GM23338 (cell line): ENCODE measurements at regions not wholly inside any gene's neighbourhood (a gene's known extent, or its start where the extent isn't known, plus 50 kb on each side); places are given as distances from the start of the nearest gene placed in this dataset.

Experiments used
- ATAC-seq: fragments of 200-7000 bp; cut with Tn5 transposase; 3 replicates; pipeline ENCODE4 v1.9.1; 2020
- DNase-seq: peaks from one replicate; pipeline ENCODE4 v3.0.0-alpha.2; 2015; ENCODE audit warnings: low spot score
- H2AFZ ChIP-seq: fragments of 200-600 bp; sonication (generic); 2 replicates; pipeline ENCODE4 v1.8.0; 2016; ENCODE audit warnings: antibody characterized with exemption, mild to moderate bottlenecking, moderate library complexity
- H3F3A ChIP-seq: fragments of 200-600 bp; sonication (generic); replicated peaks from 2 replicates; pipeline ENCODE4 v1.8.0; 2017; ENCODE audit warnings: antibody characterized with exemption, mixed run types, low read depth
- H3K27ac ChIP-seq: fragments of 200-600 bp; sonication (generic); 2 replicates; pipeline ENCODE4 v1.6.1; 2016; ENCODE audit warnings: low read depth
- H3K27me3 ChIP-seq: fragments of 200-600 bp; sonication (generic); 2 replicates; pipeline ENCODE4 v1.8.0; 2016; ENCODE audit warnings: mild to moderate bottlenecking, mixed run types, moderate library complexity; ENCODE audit not compliant: insufficient read depth
- H3K36me3 ChIP-seq: fragments of 200-600 bp; sonication (generic); 2 replicates; pipeline ENCODE4 v1.8.0; 2016; ENCODE audit warnings: mild to moderate bottlenecking; ENCODE audit not compliant: insufficient read depth
- H3K4me1 ChIP-seq: fragments of 200-600 bp; sonication (generic); 2 replicates; pipeline ENCODE4 v1.8.0; 2016; ENCODE audit warnings: mild to moderate bottlenecking, moderate library complexity; ENCODE audit not compliant: insufficient read depth
- H3K4me2 ChIP-seq: fragments of 200-600 bp; sonication (generic); 2 replicates; pipeline ENCODE4 v1.7.1; 2017; ENCODE audit warnings: mixed run types
- H3K4me3 ChIP-seq: fragments of 200-600 bp; sonication (generic); 2 replicates; pipeline ENCODE4 v1.6.1; 2016; ENCODE audit warnings: mixed run types
- H3K79me2 ChIP-seq: fragments of 200-600 bp; sonication (generic); replicated peaks from 2 replicates; pipeline ENCODE4 v1.8.0; 2017; ENCODE audit warnings: mild to moderate bottlenecking; ENCODE audit not compliant: insufficient read depth
- H3K9me2 ChIP-seq: fragments of 200-600 bp; sonication (generic); 2 replicates; pipeline ENCODE4 v1.8.0; 2017; ENCODE audit not compliant: insufficient read depth
- H4K20me1 ChIP-seq: fragments of 200-600 bp; sonication (generic); replicated peaks from 2 replicates; pipeline ENCODE4 v1.8.0; 2017; ENCODE audit warnings: mild to moderate bottlenecking; ENCODE audit not compliant: insufficient read depth
- H3K27ac Mint-ChIP-seq: 2 replicates; pipeline ENCODE4 v1.8.0; 2020; ENCODE audit warnings: inconsistent platforms, mild to moderate bottlenecking, moderate library complexity, mixed read lengths
- H3K27me3 Mint-ChIP-seq: 3 replicates; pipeline ENCODE4 v1.8.0; 2022; ENCODE audit warnings: low read depth, mild to moderate bottlenecking, moderate library complexity, mixed read lengths, inconsistent platforms; ENCODE audit not compliant: insufficient read depth, poor library complexity
- H3K36me3 Mint-ChIP-seq: 3 replicates; pipeline ENCODE4 v1.8.0; 2021; ENCODE audit warnings: low read depth, mild to moderate bottlenecking, inconsistent platforms, moderate library complexity, mixed read lengths
- H3K4me1 Mint-ChIP-seq: 3 replicates; pipeline ENCODE4 v1.8.0; 2020; ENCODE audit warnings: mild to moderate bottlenecking, inconsistent platforms, mixed read lengths
- H3K4me3 Mint-ChIP-seq: 3 replicates; pipeline ENCODE4 v1.8.0; 2021; ENCODE audit warnings: moderate library complexity, mild to moderate bottlenecking, inconsistent platforms, mixed read lengths
- H3K9me3 Mint-ChIP-seq: 3 replicates; pipeline ENCODE4 v1.8.0; 2020; ENCODE audit warnings: moderate library complexity, mild to moderate bottlenecking, inconsistent platforms, mixed read lengths
- CREB1 ChIP-seq: fragments of 250-450 bp; sonication (Bioruptor Pico); IDR thresholded peaks from 2 replicates; pipeline ENCODE4 v1.5.0; 2020; ENCODE audit warnings: low read depth, mild to moderate bottlenecking, moderate library complexity
- CTCF ChIP-seq, 2 experiments: fragments of 200-600 bp in 1 of 2; sonication (generic) in 1 of 2; conservative IDR thresholded peaks; 2 replicates each; pipeline versions ENCODE4 v1.5.1 to v1.6.1; 2016 to 2017; ENCODE audit warnings: antibody characterized with exemption in 2 of 2, low read depth in 2 of 2, mild to moderate bottlenecking in 2 of 2, moderate library complexity in 1 of 2
- EZH2 ChIP-seq: fragments of 200-600 bp; sonication (generic); IDR thresholded peaks from one replicate; pipeline ENCODE4 v1.8.0; 2017; ENCODE audit warnings: antibody characterized with exemption, mild to moderate bottlenecking, low read depth; ENCODE audit not compliant: unreplicated experiment
- EZH2phosphoT487 ChIP-seq: fragments of 200-600 bp; sonication (generic); IDR thresholded peaks from one replicate; pipeline ENCODE4 v1.8.1; 2018; ENCODE audit warnings: antibody characterized with exemption; ENCODE audit not compliant: unreplicated experiment
- JUNB ChIP-seq: IDR thresholded peaks from one replicate; pipeline ENCODE4 v1.6.1; 2016; ENCODE audit warnings: antibody characterized with exemption; ENCODE audit not compliant: unreplicated experiment
- NANOG ChIP-seq: IDR thresholded peaks from 2 replicates; pipeline ENCODE4 v1.6.1; 2016; ENCODE audit warnings: antibody characterized with exemption, borderline replicate concordance
- REST ChIP-seq: IDR thresholded peaks from one replicate; pipeline ENCODE4 v1.6.1; 2018; ENCODE audit warnings: antibody characterized with exemption; ENCODE audit not compliant: unreplicated experiment
- ZNF114 ChIP-seq: fragments of 250-450 bp; sonication (Bioruptor Pico); IDR thresholded peaks from 2 replicates; pipeline ENCODE4 v1.5.0; 2020; ENCODE audit warnings: mild to moderate bottlenecking, moderate library complexity
- ZNF462 ChIP-seq: fragments of 250-450 bp; sonication (Bioruptor Pico); IDR thresholded peaks from 2 replicates; pipeline ENCODE4 v1.5.0; 2020; ENCODE audit warnings: mild to moderate bottlenecking, moderate library complexity

GRCh38 chr11:106446955-106447354 is 369.5 kb downstream of the AASDHPPT start (continued):
- no peak for TF ChIP-seq REST
- no peak for TF ChIP-seq JUNB
- no peak for TF ChIP-seq ZNF114 (CRISPR knock-in tag)
- no peak for TF ChIP-seq CREB1 (CRISPR knock-in tag)
- TF ChIP-seq EZH2phosphoT487, result no peak

GRCh38 chr11:106447631-106448191 is 370.2 kb downstream of the AASDHPPT start:
- no peaks in the 10 kb centered on the region for H3K27me3 Mint-ChIP-seq
- H3K36me3 Mint-ChIP-seq, result no peaks in the 10 kb centered on the region
- no peak overlapping the region for H3K27ac ChIP-seq
- H3K4me2 ChIP-seq, result no peak overlapping the region
- H3K4me3 ChIP-seq, result no peak overlapping the region
- no peak overlapping the region for H3K27ac Mint-ChIP-seq
- no peaks in the 10 kb centered on the region for H3K9me3 Mint-ChIP-seq
- ATAC-seq, result no peak
- H3K4me1 Mint-ChIP-seq, result peaks cover 8% of the 10 kb centered on the region
- H3K9me2 ChIP-seq, result no peaks in the 10 kb centered on the region
- H3K36me3 ChIP-seq, result no peaks in the 10 kb centered on the region
- H3K4me1 ChIP-seq, result no peaks in the 10 kb centered on the region
- no peaks in the 10 kb centered on the region for H4K20me1 ChIP-seq
- no peaks in the 10 kb centered on the region for H3F3A ChIP-seq
- H3K79me2 ChIP-seq, result no peaks in the 10 kb centered on the region
- DNase-seq, result no peak
- H3K4me3 Mint-ChIP-seq, result no peak overlapping the region
- H3K27me3 ChIP-seq, result no peaks in the 10 kb centered on the region
- H2AFZ ChIP-seq, result 0 out of 2 replicates have a peak overlapping the region, but pooled peaks have one; percentile 25
- TF ChIP-seq NANOG, result no peak
- TF ChIP-seq REST, result no peak
- TF ChIP-seq EZH2, result no peak
- no peak for TF ChIP-seq ZNF462 (CRISPR knock-in tag)
- no peak for TF ChIP-seq CTCF (conservative IDR thresholded peaks at IDR 0.05; ENCODE audit: low read depth in 2 of 2)
- no peak for TF ChIP-seq JUNB
- no peak for TF ChIP-seq EZH2phosphoT487
